Thoracic aorta (tissue), 2 donors: ENCODE measurements at regions not wholly inside any gene's neighbourhood (a gene's known extent, or its start where the extent isn't known, plus 50 kb on each side); places are given as distances from the start of the nearest gene placed in this dataset.

Source experiments
- ATAC-seq: fragments of 150-250 bp; one replicate; pipeline ENCODE4 v1.8.0; 2017; ENCODE audit warnings: low read depth; ENCODE audit not compliant: insufficient number of reproducible peaks, low FRiP score
- DNase-seq: peaks from one replicate; pipeline ENCODE4 v3.0.0-alpha.2; 2020; ENCODE audit warnings: low spot score
- H3K27ac ChIP-seq, 2 donors: fragments of 200-600 bp; sonication (generic); 1 replicate in 1 of 2; 2 replicates in 1 of 2; pipeline ENCODE4 v1.5.1; 2016; ENCODE audit warnings: mild to moderate bottlenecking in 2 of 2, moderate library complexity in 2 of 2
- H3K27me3 ChIP-seq: fragments of 200-600 bp; sonication (generic); replicated peaks from 2 replicates; pipeline ENCODE4 v1.6.0; 2016; ENCODE audit warnings: mild to moderate bottlenecking; ENCODE audit not compliant: insufficient read depth
- H3K36me3 ChIP-seq: fragments of 200-600 bp; sonication (generic); one replicate; pipeline ENCODE4 v1.5.1; 2016
- H3K4me1 ChIP-seq, 2 donors: fragments of 200-600 bp; sonication (generic); 1 replicate in 1 of 2; 2 replicates in 1 of 2; pipeline versions ENCODE4 v1.5.1 to v1.6.0; 2016; ENCODE audit warnings: low read depth in 2 of 2, mild to moderate bottlenecking in 1 of 2; ENCODE audit not compliant: control insufficient read depth in 1 of 2
- H3K4me3 ChIP-seq: fragments of 200-600 bp; sonication (generic); 2 replicates; pipeline ENCODE4 v1.5.1; 2016; ENCODE audit warnings: mild to moderate bottlenecking
- H3K9me3 ChIP-seq: fragments of 200-600 bp; sonication (generic); 2 replicates; pipeline ENCODE4 v1.5.1; 2016
- TF ChIP-seq, protein P1 (sequence below): fragments of 200-600 bp; sonication (generic); IDR thresholded peaks from one replicate; pipeline ENCODE4 v1.5.1; 2019; ENCODE audit warnings: antibody characterized with exemption

DNA sequence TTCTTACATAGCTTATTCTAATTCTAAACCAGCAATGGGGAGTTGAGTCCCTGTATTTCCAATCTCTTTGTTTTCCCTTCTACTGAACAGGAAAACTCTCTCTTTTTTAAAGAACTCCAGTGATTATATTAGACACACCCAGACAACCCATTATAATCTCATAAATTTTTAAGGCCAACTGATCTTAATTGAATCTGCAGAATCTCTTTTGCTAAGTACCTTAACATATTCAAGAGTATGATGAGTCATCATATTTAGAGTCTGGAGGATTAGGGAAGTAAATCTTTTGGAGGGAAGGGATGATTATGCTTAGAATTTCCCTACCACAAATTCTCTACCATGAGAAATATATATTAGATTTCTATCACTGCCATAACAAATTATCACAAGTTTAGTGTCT lies 705.1 kb downstream of the CENPC start:
- Histone ChIP-seq H3K4me1 (no peaks in the 10 kb centered on the region), H3K9me3 (no peaks in the 10 kb centered on the region), H3K27ac (no peak overlapping the region), H3K36me3 (no peaks in the 10 kb centered on the region), H3K27me3 (no peaks in the 10 kb centered on the region), H3K4me3 (no peak overlapping the region)
- ATAC-seq (no peak), DNase-seq (no peak)
- TF ChIP-seq, protein P1, sequence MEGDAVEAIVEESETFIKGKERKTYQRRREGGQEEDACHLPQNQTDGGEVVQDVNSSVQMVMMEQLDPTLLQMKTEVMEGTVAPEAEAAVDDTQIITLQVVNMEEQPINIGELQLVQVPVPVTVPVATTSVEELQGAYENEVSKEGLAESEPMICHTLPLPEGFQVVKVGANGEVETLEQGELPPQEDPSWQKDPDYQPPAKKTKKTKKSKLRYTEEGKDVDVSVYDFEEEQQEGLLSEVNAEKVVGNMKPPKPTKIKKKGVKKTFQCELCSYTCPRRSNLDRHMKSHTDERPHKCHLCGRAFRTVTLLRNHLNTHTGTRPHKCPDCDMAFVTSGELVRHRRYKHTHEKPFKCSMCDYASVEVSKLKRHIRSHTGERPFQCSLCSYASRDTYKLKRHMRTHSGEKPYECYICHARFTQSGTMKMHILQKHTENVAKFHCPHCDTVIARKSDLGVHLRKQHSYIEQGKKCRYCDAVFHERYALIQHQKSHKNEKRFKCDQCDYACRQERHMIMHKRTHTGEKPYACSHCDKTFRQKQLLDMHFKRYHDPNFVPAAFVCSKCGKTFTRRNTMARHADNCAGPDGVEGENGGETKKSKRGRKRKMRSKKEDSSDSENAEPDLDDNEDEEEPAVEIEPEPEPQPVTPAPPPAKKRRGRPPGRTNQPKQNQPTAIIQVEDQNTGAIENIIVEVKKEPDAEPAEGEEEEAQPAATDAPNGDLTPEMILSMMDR = no peak

DNA sequence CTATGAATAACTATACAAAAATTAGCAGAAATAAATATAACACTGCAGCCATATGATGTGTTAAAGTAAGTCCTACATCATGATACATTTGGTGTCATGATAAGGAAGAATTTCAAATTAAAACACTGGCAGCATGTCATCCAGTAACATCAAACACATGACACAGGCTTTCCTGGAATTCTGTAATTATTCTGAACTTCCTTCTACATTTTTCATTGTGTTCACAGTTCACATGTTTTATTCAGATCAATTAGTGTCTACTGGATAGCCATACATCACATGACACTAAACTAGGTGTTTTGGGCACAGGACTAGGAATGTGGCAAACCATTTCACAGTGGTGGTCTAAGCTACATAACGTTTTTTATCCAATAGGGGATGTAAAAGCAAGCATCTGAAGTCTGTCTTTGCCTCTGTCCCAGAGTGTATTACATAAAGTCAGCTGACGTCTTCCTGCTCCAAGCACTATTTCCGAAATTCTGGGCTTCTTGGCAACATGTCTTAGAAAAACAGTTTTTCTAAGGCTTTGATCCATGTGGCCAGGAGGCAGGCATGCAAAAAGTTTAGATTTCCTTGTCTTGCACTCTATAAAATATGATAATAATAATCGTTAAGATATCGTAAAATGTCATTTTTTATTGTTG lies 707.9 kb downstream of the CENPC start:
- Histone ChIP-seq H3K36me3 (no peaks in the 10 kb centered on the region), H3K27me3 (no peaks in the 10 kb centered on the region), H3K27ac (no peak overlapping the region), H3K9me3 (no peaks in the 10 kb centered on the region), H3K4me3 (no peak overlapping the region), H3K4me1 (no peaks in the 10 kb centered on the region)
- TF ChIP-seq, protein P1 = no peak
- DNase-seq (no peak), ATAC-seq (no peak)

DNA sequence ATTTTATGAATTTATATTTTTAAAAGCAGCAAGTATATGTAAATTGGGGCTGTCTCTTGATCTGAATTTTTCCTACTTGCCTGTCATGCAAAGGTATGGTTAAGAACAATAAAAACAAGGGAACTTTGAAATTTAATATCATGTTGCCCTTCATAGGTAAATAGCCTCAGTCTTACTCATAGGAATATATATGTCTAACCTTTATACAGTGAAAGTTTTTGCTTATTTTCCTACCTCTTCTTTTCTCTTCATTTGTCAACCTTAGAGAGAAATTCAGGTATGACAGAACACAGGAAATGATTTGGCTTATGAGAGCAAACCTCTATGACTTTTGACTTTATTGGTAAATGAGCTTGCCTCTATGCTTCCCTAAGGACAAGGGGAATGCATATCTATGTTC lies 716.0 kb downstream of the CENPC start:
- TF ChIP-seq, protein P1 = no peak
- no peaks in the 10 kb centered on the region for H3K36me3 ChIP-seq
- no peak overlapping the region for H3K4me3 ChIP-seq
- no peaks in the 10 kb centered on the region for H3K9me3 ChIP-seq
- no peaks in the 10 kb centered on the region for H3K27me3 ChIP-seq
- no peak for ATAC-seq
- H3K4me1 ChIP-seq = no peaks in the 10 kb centered on the region
- no peak for DNase-seq
- H3K27ac ChIP-seq = no peak overlapping the region

DNA sequence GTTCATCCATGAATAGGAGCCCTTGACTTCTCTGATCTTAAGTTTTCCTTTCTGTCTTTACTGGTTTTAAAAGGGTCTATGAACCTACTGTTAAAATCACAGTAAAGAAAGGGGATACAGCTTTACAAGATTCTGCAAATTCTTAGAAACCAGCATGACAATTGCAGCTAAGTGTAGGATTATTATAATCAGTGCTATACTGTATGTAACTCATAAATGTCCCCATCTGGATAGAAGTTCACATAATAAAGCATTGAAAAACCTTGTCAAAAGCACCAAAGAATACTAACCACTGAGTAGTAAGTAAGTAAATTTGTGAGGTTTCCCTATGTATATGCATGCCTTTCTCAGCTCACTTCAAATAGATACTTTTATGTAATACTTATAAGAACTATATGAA lies 724.6 kb downstream of the CENPC start:
- H3K27me3 ChIP-seq = no peaks in the 10 kb centered on the region
- no peaks in the 10 kb centered on the region for H3K36me3 ChIP-seq
- TF ChIP-seq, protein P1 = no peak
- no peak overlapping the region for H3K4me3 ChIP-seq
- H3K27ac ChIP-seq = no peak overlapping the region
- DNase-seq (no peak), ATAC-seq (no peak)
- no peaks in the 10 kb centered on the region for H3K9me3 ChIP-seq
- H3K4me1 ChIP-seq = no peaks in the 10 kb centered on the region

DNA sequence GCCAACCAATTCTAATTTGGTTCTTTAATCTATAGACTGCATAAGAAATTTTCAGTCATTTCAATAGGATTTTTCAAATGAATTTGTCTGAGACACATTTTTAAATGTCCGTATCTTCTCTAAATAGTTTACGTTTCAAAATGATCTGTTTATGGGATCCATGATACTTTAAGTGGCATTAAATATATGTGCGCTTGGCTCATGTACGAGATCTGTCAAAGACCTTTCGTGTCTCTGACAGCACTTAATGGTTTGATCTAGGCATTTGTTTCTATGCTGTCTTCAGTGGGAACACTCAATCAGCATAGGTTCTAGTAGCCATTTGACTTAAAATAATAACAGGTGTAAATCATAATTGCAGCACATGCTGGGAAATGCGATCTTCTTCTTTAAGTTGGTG lies 731.0 kb downstream of the CENPC start:
- DNase-seq = no peak
- Histone ChIP-seq H3K9me3 (no peaks in the 10 kb centered on the region), H3K4me3 (no peak overlapping the region), H3K27me3 (no peaks in the 10 kb centered on the region), H3K36me3 (no peaks in the 10 kb centered on the region), H3K27ac (no peak overlapping the region), H3K4me1 (no peaks in the 10 kb centered on the region)
- TF ChIP-seq, protein P1 = no peak
- ATAC-seq = no peak
